GM20000 (cell line): ENCODE measurements at regions not wholly inside any gene's neighbourhood (a gene's known extent, or its start where the extent isn't known, plus 50 kb on each side); places are given as distances from the start of the nearest gene placed in this dataset.

Experiments used
- DNase-seq: peaks from one replicate; pipeline ENCODE4 v3.0.0; 2012; ENCODE audit warnings: low spot score
- CTCF ChIP-seq: IDR thresholded peaks from 2 replicates; pipeline ENCODE4 v1.5.1; 2012; ENCODE audit warnings: mild to moderate bottlenecking, control low read depth; ENCODE audit errors: extremely low read depth, missing control alignments

DNA sequence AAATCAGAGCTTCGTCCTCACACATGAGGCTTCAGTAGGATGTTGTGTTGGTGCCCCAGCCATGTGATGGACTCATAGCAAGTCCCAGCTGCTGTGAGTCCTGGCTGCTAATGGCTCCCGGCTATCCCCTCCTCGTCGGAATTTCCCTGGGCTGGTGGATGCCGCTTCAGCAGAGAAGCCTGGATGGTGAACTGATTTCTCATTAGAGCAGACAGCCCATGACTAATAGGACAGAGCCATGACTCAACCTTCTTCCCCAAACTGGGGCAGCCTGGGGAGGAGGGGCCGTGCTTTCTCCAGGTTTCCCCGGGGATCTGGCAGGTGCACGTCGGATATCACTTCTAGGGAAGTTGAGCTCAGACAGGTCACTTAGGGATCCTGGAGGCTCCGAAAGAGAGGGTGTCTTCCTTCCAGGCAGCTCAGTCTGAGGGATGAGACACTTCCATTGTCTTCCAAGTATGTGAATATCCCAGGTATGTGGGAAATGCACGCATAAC is 112.7 kb downstream of the ASMT start:
- TF ChIP-seq CTCF = no peak

GRCh38 chrX:1734806-1735205 is 119.9 kb downstream of the ASMT start:
- TF ChIP-seq CTCF = no peak
- DNase-seq = no peak

More for the DNA sequence above, 112.7 kb downstream of the ASMT start:
- DNase-seq = no peak

GRCh38 chrX:1741816-1742394 is 127.0 kb downstream of the ASMT start:
- TF ChIP-seq CTCF = no peak
- DNase-seq = no peak

GRCh38 chrX:1743105-1743504 is 128.2 kb downstream of the ASMT start:
- no peak for TF ChIP-seq CTCF
- DNase-seq = no peak

GRCh38 chrX:1743663-1744062 is 128.8 kb downstream of the ASMT start:
- no peak for TF ChIP-seq CTCF
- no peak for DNase-seq

- TF ChIP-seq CTCF = no peak
- no peak for DNase-seq
Observed at GRCh38 chrX:1748408-1748807, 133.5 kb downstream of the ASMT start.

- no peak for DNase-seq
- TF ChIP-seq CTCF = no peak
Observed at GRCh38 chrX:1749499-1749898, 134.6 kb downstream of the ASMT start.
